Smooth muscle cell (in vitro differentiated cells): ENCODE measurements at regions not wholly inside any gene's neighbourhood (a gene's known extent, or its start where the extent isn't known, plus 50 kb on each side); places are given as distances from the start of the nearest gene placed in this dataset.

Experiments used
- DNase-seq: peaks from one replicate; lab custom pipeline; 2025; ENCODE audit not compliant: unreplicated experiment; lab: John Stamatoyannopoulos, UW
- H2AFZ ChIP-seq: fragments of 200-600 bp; sonication (generic); 2 replicates; pipeline ENCODE4 v1.6.0; 2016; ENCODE audit warnings: antibody characterized with exemption, low read depth, mild to moderate bottlenecking
- H3F3A ChIP-seq: fragments of 200-600 bp; sonication (generic); 2 replicates; pipeline ENCODE4 v1.6.0; 2017; ENCODE audit warnings: antibody characterized with exemption, low read depth
- H3K27ac ChIP-seq: fragments of 200-600 bp; sonication (generic); 2 replicates; pipeline ENCODE4 v1.5.1; 2016; ENCODE audit warnings: low read depth, mild to moderate bottlenecking
- H3K27me3 ChIP-seq: fragments of 200-600 bp; sonication (generic); 2 replicates; pipeline ENCODE4 v1.6.1; 2016; ENCODE audit warnings: low read depth, mild to moderate bottlenecking
- H3K36me3 ChIP-seq: fragments of 200-600 bp; sonication (generic); 2 replicates; pipeline ENCODE4 v1.5.1; 2016; ENCODE audit warnings: low read depth
- H3K4me1 ChIP-seq: fragments of 200-600 bp; sonication (generic); 2 replicates; pipeline ENCODE4 v1.5.1; 2016; ENCODE audit warnings: low read depth
- H3K4me2 ChIP-seq: fragments of 200-600 bp; sonication (generic); 2 replicates; pipeline ENCODE4 v1.6.0; 2016; ENCODE audit warnings: mild to moderate bottlenecking
- H3K4me3 ChIP-seq: fragments of 200-600 bp; sonication (generic); 2 replicates; pipeline ENCODE4 v1.5.1; 2016; ENCODE audit warnings: mild to moderate bottlenecking
- H3K79me2 ChIP-seq: fragments of 200-600 bp; sonication (generic); 2 replicates; pipeline ENCODE4 v1.6.0; 2016; ENCODE audit warnings: low read depth, mild to moderate bottlenecking
- H3K9ac ChIP-seq: fragments of 200-600 bp; sonication (generic); 2 replicates; pipeline ENCODE4 v1.6.0; 2016; ENCODE audit warnings: low read depth
- H3K9me3 ChIP-seq: fragments of 200-600 bp; sonication (generic); replicated peaks from 2 replicates; pipeline ENCODE4 v1.5.1; 2016; ENCODE audit warnings: low read depth
- H4K20me1 ChIP-seq: fragments of 200-600 bp; sonication (generic); 2 replicates; pipeline ENCODE4 v1.6.0; 2016; ENCODE audit warnings: low read depth
- CTCF ChIP-seq: fragments of 200-600 bp; sonication (generic); IDR thresholded peaks from 2 replicates; pipeline ENCODE4 v1.5.1; 2017; ENCODE audit warnings: borderline replicate concordance, mild to moderate bottlenecking, antibody characterized with exemption; ENCODE audit not compliant: insufficient read depth, poor library complexity, severe bottlenecking
- WGBS: methylation state at CpG from one replicate; pipeline ENCODE4 v1.1.7; 2016; ENCODE audit warnings: low lambda C conversion rate; 5-methylcytosine and 5-hydroxymethylcytosine counted together

GRCh38 chr2:81324046-81324445 is 1019.5 kb upstream of the LRRTM1 start:
- no peaks in the 10 kb centered on the region for H3K27me3 ChIP-seq
- no peaks in the 10 kb centered on the region for H4K20me1 ChIP-seq
- H3K79me2 ChIP-seq = no peaks in the 10 kb centered on the region
- H3K9ac ChIP-seq = no peak overlapping the region
- H2AFZ ChIP-seq = no peak overlapping the region
- TF ChIP-seq CTCF = peak; percentile 30
- H3K4me2 ChIP-seq = no peak overlapping the region
- no peak overlapping the region for H3K4me3 ChIP-seq
- H3F3A ChIP-seq = no peaks in the 10 kb centered on the region
- H3K4me1 ChIP-seq = no peaks in the 10 kb centered on the region
- no peak overlapping the region for H3K27ac ChIP-seq
- no peaks in the 10 kb centered on the region for H3K9me3 ChIP-seq
- DNase-seq = no peak
- 43% methylated on average over 3 of the region's 3 CpGs for WGBS
- H3K36me3 ChIP-seq = no peaks in the 10 kb centered on the region

- no peak for TF ChIP-seq CTCF
- Histone ChIP-seq H3K79me2 (no peaks in the 10 kb centered on the region), H3K27ac (peak overlapping the region; percentile 86), H2AFZ (peak overlapping the region; percentile 94), H3K36me3 (no peaks in the 10 kb centered on the region), H3F3A (peaks cover 4% of the 10 kb centered on the region), H3K4me1 (peaks cover 11% of the 10 kb centered on the region), H3K4me3 (peak overlapping the region; percentile 16), H3K9ac (peak overlapping the region; percentile 66), H3K27me3 (no peaks in the 10 kb centered on the region), H3K4me2 (peak overlapping the region; percentile 58), H4K20me1 (no peaks in the 10 kb centered on the region), H3K9me3 (no peaks in the 10 kb centered on the region)
- WGBS = 21% methylated on average over 9 of the region's 9 CpGs
- no peak for DNase-seq
Observed at GRCh38 chr2:81304154-81304830, 999.7 kb upstream of the LRRTM1 start.

GRCh38 chr2:81303321-81303720 is 998.8 kb upstream of the LRRTM1 start:
- Histone ChIP-seq H3F3A (peaks cover 4% of the 10 kb centered on the region), H3K4me2 (no peak overlapping the region), H3K27ac (no peak overlapping the region), H3K9ac (no peak overlapping the region), H3K9me3 (no peaks in the 10 kb centered on the region), H3K4me1 (peaks cover 11% of the 10 kb centered on the region), H3K36me3 (no peaks in the 10 kb centered on the region), H4K20me1 (no peaks in the 10 kb centered on the region), H3K79me2 (no peaks in the 10 kb centered on the region), H3K4me3 (no peak overlapping the region), H2AFZ (no peak overlapping the region), H3K27me3 (no peaks in the 10 kb centered on the region)
- no peak for TF ChIP-seq CTCF
- no peak for DNase-seq
- WGBS = 83% methylated on average over 1 of the region's 1 CpG

- no peaks in the 10 kb centered on the region for H3K36me3 ChIP-seq
- H3K27ac ChIP-seq = no peak overlapping the region
- H3K79me2 ChIP-seq = no peaks in the 10 kb centered on the region
- peaks cover 11% of the 10 kb centered on the region for H3K4me1 ChIP-seq
- no peaks in the 10 kb centered on the region for H4K20me1 ChIP-seq
- DNase-seq = no peak
- TF ChIP-seq CTCF = no peak
- no peak overlapping the region for H3K4me3 ChIP-seq
- no peak overlapping the region for H2AFZ ChIP-seq
- H3F3A ChIP-seq = peaks cover 4% of the 10 kb centered on the region
- peaks cover 4% of the 10 kb centered on the region for H3K9me3 ChIP-seq
- no peaks in the 10 kb centered on the region for H3K27me3 ChIP-seq
- no peak overlapping the region for H3K4me2 ChIP-seq
- 87% methylated on average over 1 of the region's 1 CpG for WGBS
- H3K9ac ChIP-seq = no peak overlapping the region
Observed at GRCh38 chr2:81299841-81300240, 995.3 kb upstream of the LRRTM1 start.
